ENCODE measurements at regions not wholly inside any gene's neighbourhood (a gene's known extent, or its start where the extent isn't known, plus 50 kb on each side); places are given as distances from the start of the nearest gene placed in this dataset.

- TF ChIP-seq EZH2phosphoT487 (IDR thresholded peaks at IDR 0.05; ENCODE audit: low read length) (no peak), CTCF (IDR thresholded peaks at IDR 0.05; ENCODE audit: low read length) (no peak)
Measured at GRCh38 chr16:86704516-86704915, 126.2 kb downstream of the FOXL1 start.
